22Rv1 (cell line): ENCODE measurements at regions not wholly inside any gene's neighbourhood (a gene's known extent, or its start where the extent isn't known, plus 50 kb on each side); places are given as distances from the start of the nearest gene placed in this dataset.

Experiments
- H3K27ac ChIP-seq: fragments of 450-650 bp; 2 replicates; pipeline ENCODE4 v1.5.1; 2017
- ZFX ChIP-seq: fragments of 450-650 bp; IDR thresholded peaks from 2 replicates; pipeline ENCODE4 v1.6.1; 2017; ENCODE audit warnings: antibody characterized with exemption, borderline replicate concordance
- TF ChIP-seq, protein P1 (sequence below): fragments of 450-650 bp; IDR thresholded peaks from 2 replicates; pipeline ENCODE4 v1.5.1; 2017; ENCODE audit warnings: mild to moderate bottlenecking

GRCh38 chr20:60631585-60632287 is 620.3 kb upstream of the CDH4 start:
- H3K27ac ChIP-seq: no peak overlapping the region
- TF ChIP-seq, protein P1, sequence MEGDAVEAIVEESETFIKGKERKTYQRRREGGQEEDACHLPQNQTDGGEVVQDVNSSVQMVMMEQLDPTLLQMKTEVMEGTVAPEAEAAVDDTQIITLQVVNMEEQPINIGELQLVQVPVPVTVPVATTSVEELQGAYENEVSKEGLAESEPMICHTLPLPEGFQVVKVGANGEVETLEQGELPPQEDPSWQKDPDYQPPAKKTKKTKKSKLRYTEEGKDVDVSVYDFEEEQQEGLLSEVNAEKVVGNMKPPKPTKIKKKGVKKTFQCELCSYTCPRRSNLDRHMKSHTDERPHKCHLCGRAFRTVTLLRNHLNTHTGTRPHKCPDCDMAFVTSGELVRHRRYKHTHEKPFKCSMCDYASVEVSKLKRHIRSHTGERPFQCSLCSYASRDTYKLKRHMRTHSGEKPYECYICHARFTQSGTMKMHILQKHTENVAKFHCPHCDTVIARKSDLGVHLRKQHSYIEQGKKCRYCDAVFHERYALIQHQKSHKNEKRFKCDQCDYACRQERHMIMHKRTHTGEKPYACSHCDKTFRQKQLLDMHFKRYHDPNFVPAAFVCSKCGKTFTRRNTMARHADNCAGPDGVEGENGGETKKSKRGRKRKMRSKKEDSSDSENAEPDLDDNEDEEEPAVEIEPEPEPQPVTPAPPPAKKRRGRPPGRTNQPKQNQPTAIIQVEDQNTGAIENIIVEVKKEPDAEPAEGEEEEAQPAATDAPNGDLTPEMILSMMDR: no peak
- TF ChIP-seq ZFX: no peak

DNA sequence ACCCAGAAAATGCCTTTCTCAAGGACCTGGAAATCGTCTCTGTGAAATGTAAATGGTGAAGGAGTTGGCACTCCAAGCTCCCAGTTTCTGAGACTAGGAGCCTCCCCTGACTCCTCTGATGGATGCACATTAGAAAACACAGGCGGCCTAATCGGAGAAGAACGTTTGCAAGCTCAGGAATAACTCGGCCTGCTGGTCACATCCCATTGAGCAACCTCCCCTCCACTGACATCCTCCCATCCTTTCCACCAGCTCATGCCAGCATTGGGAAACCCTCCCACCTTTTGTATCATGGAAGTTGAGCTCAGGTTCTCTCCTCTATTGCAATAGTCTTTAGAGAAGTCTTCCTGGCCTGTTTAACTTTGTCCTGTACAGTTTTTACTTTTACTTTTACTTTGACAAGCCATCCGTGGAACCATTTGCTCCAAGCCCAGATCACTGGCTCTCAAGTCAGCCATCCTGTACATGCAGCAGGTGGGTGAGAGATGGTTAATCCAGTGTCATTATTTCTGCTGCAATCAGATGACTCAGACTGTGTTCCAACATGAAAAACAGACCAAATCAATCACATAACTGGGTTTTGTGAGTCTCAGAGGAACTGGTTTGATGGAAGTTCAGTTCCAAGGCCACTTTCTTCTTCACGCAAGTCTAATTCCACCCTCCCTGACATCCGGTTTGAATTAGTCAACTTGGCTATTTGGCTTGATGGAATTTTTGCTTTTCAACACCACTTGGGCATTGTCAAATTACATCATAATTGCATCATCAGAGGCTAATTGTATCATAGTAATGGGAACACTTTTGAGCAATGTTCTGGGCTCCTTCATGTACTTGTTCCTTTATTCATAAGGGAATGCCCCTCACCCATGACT is 619.4 kb upstream of the CDH4 start:
- no peak for TF ChIP-seq ZFX
- TF ChIP-seq, protein P1: no peak
- no peak overlapping the region for H3K27ac ChIP-seq

GRCh38 chr20:60634491-60635172 is 617.4 kb upstream of the CDH4 start:
- no peak overlapping the region for H3K27ac ChIP-seq
- TF ChIP-seq, protein P1: no peak
- no peak for TF ChIP-seq ZFX

DNA sequence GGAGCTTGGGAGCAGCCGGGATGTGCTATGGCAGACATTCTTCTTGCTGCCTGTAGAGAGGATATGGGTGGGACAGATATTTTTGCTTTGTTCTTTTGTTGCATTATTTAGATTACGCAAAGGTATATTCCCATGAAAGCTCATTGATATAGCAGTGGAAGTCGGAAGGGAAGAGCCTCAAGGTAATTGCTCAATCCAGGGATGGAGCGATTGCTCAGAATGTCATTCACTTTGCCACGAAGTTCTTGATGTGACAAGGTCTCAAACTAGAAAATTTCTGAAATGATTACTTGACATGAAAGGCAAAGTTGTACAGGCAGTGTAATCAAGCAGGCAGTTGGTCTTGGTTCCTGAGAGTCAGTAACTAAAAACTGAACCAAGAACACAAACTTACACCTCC is 615.6 kb upstream of the CDH4 start:
- TF ChIP-seq, protein P1: no peak
- TF ChIP-seq ZFX: no peak
- H3K27ac ChIP-seq: no peak overlapping the region

DNA sequence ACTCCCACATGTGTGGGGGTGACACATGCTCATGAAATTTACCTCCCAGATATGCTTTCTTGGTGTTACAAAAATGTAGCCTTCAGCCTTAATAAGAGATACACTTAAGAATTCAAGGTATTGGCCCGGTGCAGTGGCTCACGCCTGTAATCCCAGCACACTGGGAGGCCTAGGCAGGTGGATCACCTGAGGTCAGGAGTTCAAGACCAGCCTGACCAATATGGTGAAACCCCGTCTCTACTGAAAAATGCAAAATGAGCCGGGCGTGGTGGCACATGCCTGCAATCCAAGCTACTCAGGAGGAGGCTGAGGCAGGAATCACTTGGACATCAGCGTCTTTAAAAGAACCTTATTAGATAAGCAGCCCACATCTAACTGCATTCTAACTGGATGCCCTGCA is 614.3 kb upstream of the CDH4 start:
- no peak overlapping the region for H3K27ac ChIP-seq
- TF ChIP-seq ZFX: no peak
- TF ChIP-seq, protein P1: no peak

GRCh38 chr20:60638430-60639098 is 613.5 kb upstream of the CDH4 start:
- no peak overlapping the region for H3K27ac ChIP-seq
- no peak for TF ChIP-seq ZFX
- TF ChIP-seq, protein P1: no peak
